Ovary (tissue), 3 donors: ENCODE measurements at regions not wholly inside any gene's neighbourhood (a gene's known extent, or its start where the extent isn't known, plus 50 kb on each side); places are given as distances from the start of the nearest gene placed in this dataset.

Experiments
- EP300 ChIP-seq: sonication (generic); formaldehyde crosslinking; IDR thresholded peaks from one replicate; pipeline ENCODE4 v1.6.1; 2017; ENCODE audit warnings: antibody characterized with exemption
- POLR2A ChIP-seq: fragments of 450-650 bp; IDR thresholded peaks from one replicate; pipeline ENCODE4 v1.6.1; 2017; ENCODE audit warnings: antibody characterized with exemption, mild to moderate bottlenecking, moderate library complexity
- TF ChIP-seq, protein P1 (sequence below), 3 donors: fragments of 450-650 bp in 2 of 3; fragments of 200-600 bp in 1 of 3; IDR thresholded peaks; one replicate each; pipeline versions ENCODE4 v1.5.1 to v1.8.0; 2016 to 2022; ENCODE audit warnings: antibody characterized with exemption in 3 of 3, mild to moderate bottlenecking in 1 of 3
- donor health status: DM: no; HTN: no; CAD: no.

DNA sequence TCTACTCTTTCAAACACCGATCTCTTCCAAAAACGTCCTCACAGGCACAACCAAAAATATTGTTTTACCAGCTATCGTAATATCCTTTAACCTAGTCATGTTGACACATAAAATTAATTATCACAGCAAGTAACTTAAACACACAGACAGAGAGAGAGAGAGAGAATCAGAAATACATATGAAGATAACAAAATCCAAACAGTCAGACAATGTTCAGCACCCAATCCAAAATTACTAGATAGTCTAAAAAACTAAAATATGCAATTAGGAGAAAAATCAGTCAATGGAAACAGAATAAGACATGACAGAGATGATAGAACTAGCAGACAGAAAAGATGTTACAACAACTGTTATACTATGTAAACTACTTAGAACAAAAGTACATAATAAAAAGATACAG, 537.7 kb downstream of the LMO4 start:
- TF ChIP-seq, protein P1, sequence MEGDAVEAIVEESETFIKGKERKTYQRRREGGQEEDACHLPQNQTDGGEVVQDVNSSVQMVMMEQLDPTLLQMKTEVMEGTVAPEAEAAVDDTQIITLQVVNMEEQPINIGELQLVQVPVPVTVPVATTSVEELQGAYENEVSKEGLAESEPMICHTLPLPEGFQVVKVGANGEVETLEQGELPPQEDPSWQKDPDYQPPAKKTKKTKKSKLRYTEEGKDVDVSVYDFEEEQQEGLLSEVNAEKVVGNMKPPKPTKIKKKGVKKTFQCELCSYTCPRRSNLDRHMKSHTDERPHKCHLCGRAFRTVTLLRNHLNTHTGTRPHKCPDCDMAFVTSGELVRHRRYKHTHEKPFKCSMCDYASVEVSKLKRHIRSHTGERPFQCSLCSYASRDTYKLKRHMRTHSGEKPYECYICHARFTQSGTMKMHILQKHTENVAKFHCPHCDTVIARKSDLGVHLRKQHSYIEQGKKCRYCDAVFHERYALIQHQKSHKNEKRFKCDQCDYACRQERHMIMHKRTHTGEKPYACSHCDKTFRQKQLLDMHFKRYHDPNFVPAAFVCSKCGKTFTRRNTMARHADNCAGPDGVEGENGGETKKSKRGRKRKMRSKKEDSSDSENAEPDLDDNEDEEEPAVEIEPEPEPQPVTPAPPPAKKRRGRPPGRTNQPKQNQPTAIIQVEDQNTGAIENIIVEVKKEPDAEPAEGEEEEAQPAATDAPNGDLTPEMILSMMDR (IDR thresholded peaks at IDR 0.05), result no peak
- TF ChIP-seq EP300 (no peak), POLR2A (no peak)
